Activated CD4-positive, CD25-positive, alpha-beta regulatory T cell treated with anti-CD3 and anti-CD28 coated beads, Interleukin-2, amount 50 U/mL, for 16 hours (primary cell): ENCODE measurements at regions not wholly inside any gene's neighbourhood (a gene's known extent, or its start where the extent isn't known, plus 50 kb on each side); places are given as distances from the start of the nearest gene placed in this dataset.

Source experiments
- DNase-seq: peaks from one replicate; pipeline ENCODE4 v3.0.0-alpha.2; 2020; ENCODE audit warnings: low read depth, low spot score

DNA sequence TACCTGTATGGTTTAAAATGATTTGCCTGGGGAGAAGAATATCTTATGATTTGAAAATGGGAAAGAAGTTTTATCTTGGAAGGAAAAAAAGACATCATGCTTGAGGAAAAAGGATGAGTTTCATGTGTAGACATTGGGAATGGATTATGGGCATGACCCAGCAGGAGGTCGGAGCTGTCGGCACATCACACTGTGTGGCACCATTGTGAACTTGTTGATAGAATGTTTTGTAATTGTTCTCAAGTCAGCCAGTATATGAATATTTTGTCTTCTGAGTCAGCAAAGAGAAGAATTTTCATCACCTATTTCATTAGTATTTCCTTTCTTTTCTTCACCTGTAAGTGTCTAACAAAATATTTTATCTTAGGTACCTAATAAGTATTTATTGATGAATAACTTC is 60.0 kb upstream of the HMGA2 start:
- no peak for DNase-seq

DNA sequence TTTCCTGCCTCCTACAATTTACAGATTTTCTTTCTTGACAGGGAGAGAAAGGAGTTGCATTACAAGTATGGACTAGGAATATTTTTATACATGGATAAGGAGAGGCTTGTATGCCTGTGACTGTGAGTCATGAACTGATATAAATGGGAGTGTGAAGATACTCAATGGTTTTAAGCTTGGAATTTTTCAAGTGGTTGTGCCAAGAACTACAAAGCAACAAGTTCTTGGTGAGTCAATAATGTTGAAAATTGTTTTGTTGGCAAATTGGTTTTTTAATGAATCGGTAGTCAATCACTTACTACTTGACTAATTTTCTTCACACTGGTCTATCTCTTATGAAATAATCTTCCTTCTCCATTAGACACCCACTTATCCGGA is 58.9 kb upstream of the HMGA2 start:
- DNase-seq = no peak

DNA sequence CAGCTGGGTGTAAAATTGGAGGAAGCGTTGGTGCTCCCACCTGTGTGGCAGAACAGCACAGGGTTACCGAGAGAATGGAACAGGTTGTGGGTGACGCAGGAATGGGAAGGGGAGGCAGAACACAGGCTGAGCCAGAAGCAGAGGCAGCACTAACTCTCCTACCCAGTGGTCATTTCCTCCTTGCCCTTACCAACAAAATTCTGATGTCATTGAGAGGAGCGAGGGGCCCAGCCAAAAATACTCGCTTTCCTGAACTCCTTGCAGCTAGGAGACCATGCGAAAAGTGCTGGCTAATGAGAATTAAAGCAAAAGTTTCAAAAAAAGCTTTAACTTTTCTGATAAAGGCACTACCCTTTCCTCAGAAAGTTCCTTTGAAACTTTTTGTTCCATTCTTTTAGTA is 54.4 kb upstream of the HMGA2 start:
- no peak for DNase-seq
